GM23338 (cell line): ENCODE measurements at regions not wholly inside any gene's neighbourhood (a gene's known extent, or its start where the extent isn't known, plus 50 kb on each side); places are given as distances from the start of the nearest gene placed in this dataset.

Source experiments
- ATAC-seq: fragments of 200-7000 bp; cut with Tn5 transposase; 3 replicates; pipeline ENCODE4 v1.9.1; 2020
- DNase-seq: peaks from one replicate; pipeline ENCODE4 v3.0.0-alpha.2; 2015; ENCODE audit warnings: low spot score
- H2AFZ ChIP-seq: fragments of 200-600 bp; sonication (generic); 2 replicates; pipeline ENCODE4 v1.8.0; 2016; ENCODE audit warnings: antibody characterized with exemption, mild to moderate bottlenecking, moderate library complexity
- H3F3A ChIP-seq: fragments of 200-600 bp; sonication (generic); replicated peaks from 2 replicates; pipeline ENCODE4 v1.8.0; 2017; ENCODE audit warnings: antibody characterized with exemption, mixed run types, low read depth
- H3K27ac ChIP-seq: fragments of 200-600 bp; sonication (generic); 2 replicates; pipeline ENCODE4 v1.6.1; 2016; ENCODE audit warnings: low read depth
- H3K27me3 ChIP-seq: fragments of 200-600 bp; sonication (generic); 2 replicates; pipeline ENCODE4 v1.8.0; 2016; ENCODE audit warnings: mild to moderate bottlenecking, mixed run types, moderate library complexity; ENCODE audit not compliant: insufficient read depth
- H3K36me3 ChIP-seq: fragments of 200-600 bp; sonication (generic); 2 replicates; pipeline ENCODE4 v1.8.0; 2016; ENCODE audit warnings: mild to moderate bottlenecking; ENCODE audit not compliant: insufficient read depth
- H3K4me1 ChIP-seq: fragments of 200-600 bp; sonication (generic); 2 replicates; pipeline ENCODE4 v1.8.0; 2016; ENCODE audit warnings: mild to moderate bottlenecking, moderate library complexity; ENCODE audit not compliant: insufficient read depth
- H3K4me2 ChIP-seq: fragments of 200-600 bp; sonication (generic); 2 replicates; pipeline ENCODE4 v1.7.1; 2017; ENCODE audit warnings: mixed run types
- H3K4me3 ChIP-seq: fragments of 200-600 bp; sonication (generic); 2 replicates; pipeline ENCODE4 v1.6.1; 2016; ENCODE audit warnings: mixed run types
- H3K79me2 ChIP-seq: fragments of 200-600 bp; sonication (generic); replicated peaks from 2 replicates; pipeline ENCODE4 v1.8.0; 2017; ENCODE audit warnings: mild to moderate bottlenecking; ENCODE audit not compliant: insufficient read depth
- H3K9me2 ChIP-seq: fragments of 200-600 bp; sonication (generic); 2 replicates; pipeline ENCODE4 v1.8.0; 2017; ENCODE audit not compliant: insufficient read depth
- H4K20me1 ChIP-seq: fragments of 200-600 bp; sonication (generic); replicated peaks from 2 replicates; pipeline ENCODE4 v1.8.0; 2017; ENCODE audit warnings: mild to moderate bottlenecking; ENCODE audit not compliant: insufficient read depth
- H3K27ac Mint-ChIP-seq: 2 replicates; pipeline ENCODE4 v1.8.0; 2020; ENCODE audit warnings: inconsistent platforms, mild to moderate bottlenecking, moderate library complexity, mixed read lengths
- H3K27me3 Mint-ChIP-seq: 3 replicates; pipeline ENCODE4 v1.8.0; 2022; ENCODE audit warnings: low read depth, mild to moderate bottlenecking, moderate library complexity, mixed read lengths, inconsistent platforms; ENCODE audit not compliant: insufficient read depth, poor library complexity
- H3K36me3 Mint-ChIP-seq: 3 replicates; pipeline ENCODE4 v1.8.0; 2021; ENCODE audit warnings: low read depth, mild to moderate bottlenecking, inconsistent platforms, moderate library complexity, mixed read lengths
- H3K4me1 Mint-ChIP-seq: 3 replicates; pipeline ENCODE4 v1.8.0; 2020; ENCODE audit warnings: mild to moderate bottlenecking, inconsistent platforms, mixed read lengths
- H3K4me3 Mint-ChIP-seq: 3 replicates; pipeline ENCODE4 v1.8.0; 2021; ENCODE audit warnings: moderate library complexity, mild to moderate bottlenecking, inconsistent platforms, mixed read lengths
- H3K9me3 Mint-ChIP-seq: 3 replicates; pipeline ENCODE4 v1.8.0; 2020; ENCODE audit warnings: moderate library complexity, mild to moderate bottlenecking, inconsistent platforms, mixed read lengths
- CREB1 ChIP-seq: fragments of 250-450 bp; sonication (Bioruptor Pico); IDR thresholded peaks from 2 replicates; pipeline ENCODE4 v1.5.0; 2020; ENCODE audit warnings: low read depth, mild to moderate bottlenecking, moderate library complexity
- CTCF ChIP-seq, 2 experiments: fragments of 200-600 bp in 1 of 2; sonication (generic) in 1 of 2; conservative IDR thresholded peaks; 2 replicates each; pipeline versions ENCODE4 v1.5.1 to v1.6.1; 2016 to 2017; ENCODE audit warnings: antibody characterized with exemption in 2 of 2, low read depth in 2 of 2, mild to moderate bottlenecking in 2 of 2, moderate library complexity in 1 of 2
- ETS1 ChIP-seq: IDR thresholded peaks from 2 replicates; pipeline ENCODE4 v1.6.1; 2016; ENCODE audit warnings: antibody characterized with exemption
- EZH2 ChIP-seq: fragments of 200-600 bp; sonication (generic); IDR thresholded peaks from one replicate; pipeline ENCODE4 v1.8.0; 2017; ENCODE audit warnings: antibody characterized with exemption, mild to moderate bottlenecking, low read depth; ENCODE audit not compliant: unreplicated experiment
- EZH2phosphoT487 ChIP-seq: fragments of 200-600 bp; sonication (generic); IDR thresholded peaks from one replicate; pipeline ENCODE4 v1.8.1; 2018; ENCODE audit warnings: antibody characterized with exemption; ENCODE audit not compliant: unreplicated experiment
- JUNB ChIP-seq: IDR thresholded peaks from one replicate; pipeline ENCODE4 v1.6.1; 2016; ENCODE audit warnings: antibody characterized with exemption; ENCODE audit not compliant: unreplicated experiment
- NANOG ChIP-seq: IDR thresholded peaks from 2 replicates; pipeline ENCODE4 v1.6.1; 2016; ENCODE audit warnings: antibody characterized with exemption, borderline replicate concordance
- POLR2AphosphoS5 ChIP-seq: IDR thresholded peaks from 2 replicates; pipeline ENCODE4 v1.6.1; 2016; ENCODE audit warnings: antibody characterized with exemption, low read depth
- REST ChIP-seq: IDR thresholded peaks from one replicate; pipeline ENCODE4 v1.6.1; 2018; ENCODE audit warnings: antibody characterized with exemption; ENCODE audit not compliant: unreplicated experiment
- STAT1 ChIP-seq: IDR thresholded peaks from one replicate; pipeline ENCODE4 v1.6.1; 2016; ENCODE audit warnings: antibody characterized with exemption; ENCODE audit not compliant: unreplicated experiment
- ZNF114 ChIP-seq: fragments of 250-450 bp; sonication (Bioruptor Pico); IDR thresholded peaks from 2 replicates; pipeline ENCODE4 v1.5.0; 2020; ENCODE audit warnings: mild to moderate bottlenecking, moderate library complexity

- TF ChIP-seq REST (no peak), EZH2phosphoT487 (no peak), EZH2 (no peak), NANOG (no peak), STAT1 (no peak), CREB1 (CRISPR knock-in tag) (no peak), ETS1 (no peak), ZNF114 (CRISPR knock-in tag) (no peak), JUNB (no peak), CTCF (conservative IDR thresholded peaks at IDR 0.05; ENCODE audit: low read depth in 2 of 2) (no peak)
Measured at GRCh38 chr7:23915236-23915635, 205.2 kb downstream of the STK31 start (continued).

- H4K20me1 ChIP-seq, result no peaks in the 10 kb centered on the region
- no peaks in the 10 kb centered on the region for H3K27me3 Mint-ChIP-seq
- no peaks in the 10 kb centered on the region for H3K36me3 ChIP-seq
- no peaks in the 10 kb centered on the region for H3K36me3 Mint-ChIP-seq
- H3K27ac ChIP-seq, result no peak overlapping the region
- no peak overlapping the region for H3K4me3 Mint-ChIP-seq
- no peak overlapping the region for H3K4me2 ChIP-seq
- H2AFZ ChIP-seq, result no peak overlapping the region
- H3K4me1 ChIP-seq, result no peaks in the 10 kb centered on the region
- peaks cover 6% of the 10 kb centered on the region; the same call in 1 of the 2 replicates for H3K9me2 ChIP-seq
- no peaks in the 10 kb centered on the region for H3K27me3 ChIP-seq
- no peaks in the 10 kb centered on the region for H3F3A ChIP-seq
- ATAC-seq (no peak), DNase-seq (no peak)
- no peak overlapping the region for H3K4me3 ChIP-seq
- no peaks in the 10 kb centered on the region for H3K4me1 Mint-ChIP-seq
- peaks cover 5% of the 10 kb centered on the region; the same call in 1 of the 3 replicates for H3K9me3 Mint-ChIP-seq
- no peak overlapping the region for H3K27ac Mint-ChIP-seq
- no peaks in the 10 kb centered on the region for H3K79me2 ChIP-seq
- TF ChIP-seq CREB1 (CRISPR knock-in tag) (no peak), NANOG (no peak), EZH2phosphoT487 (no peak), STAT1 (no peak), ZNF114 (CRISPR knock-in tag) (no peak), CTCF (conservative IDR thresholded peaks at IDR 0.05; ENCODE audit: low read depth in 2 of 2) (no peak), POLR2AphosphoS5 (no peak), REST (no peak), JUNB (no peak)
Measured at GRCh38 chr7:23918286-23918685, 208.3 kb downstream of the STK31 start.
